B cell (primary cell): ENCODE measurements at regions not wholly inside any gene's neighbourhood (a gene's known extent, or its start where the extent isn't known, plus 50 kb on each side); places are given as distances from the start of the nearest gene placed in this dataset.
"Not testable (repeated sequence)": the region's sequence is repeated elsewhere in the genome, so short reads cannot be mapped to it uniquely, and the experiment has no call there.

Source experiments
- ATAC-seq: fragments of 200-7000 bp; cut with Tn5 transposase; one replicate; pipeline ENCODE4 v1.10.0; 2021; ENCODE audit warnings: low read depth, mild to moderate bottlenecking, moderate number of reproducible peaks, moderate library complexity
- CTCF ChIA-PET: fragments of 350-600 bp; sonication (Branson Sonifier 250); formaldehyde crosslinking; loops from one replicate; lab custom pipeline; 2021; ENCODE audit warnings: antibody characterized with exemption, inconsistent platforms; lab: Charles Lee
- POLR2A ChIA-PET: fragments of 350-600 bp; sonication (Branson Sonifier 250); formaldehyde crosslinking; loops from one replicate; lab custom pipeline; 2021; ENCODE audit warnings: antibody characterized with exemption; lab: Charles Lee
- DNase-seq: peaks from one replicate; pipeline ENCODE4 v3.0.0; 2013
- H2AFZ ChIP-seq: 2 replicates; pipeline ENCODE4 v1.6.1; 2012; ENCODE audit warnings: mild to moderate bottlenecking, low read depth, low read length; ENCODE audit not compliant: insufficient read depth, poor library complexity, severe bottlenecking
- H3K27ac ChIP-seq, 2 donors: 1 replicate in 1 of 2; 2 replicates in 1 of 2; pipeline ENCODE4 v1.5.1; 2012 to 2013; ENCODE audit warnings: low read length in 2 of 2, mild to moderate bottlenecking in 2 of 2, moderate library complexity in 1 of 2
- H3K27me3 ChIP-seq, 4 experiments: fragments of 200-600 bp in 1 of 4; sonication (generic) in 1 of 4; replicated peaks in 1 of 4; 1 replicate in 2 of 4; 2 replicates in 2 of 4; pipeline versions ENCODE4 v1.6.1 to v1.7.0; 2013 to 2016; ENCODE audit warnings: low read length in 3 of 4, mild to moderate bottlenecking in 2 of 4, mixed read lengths in 1 of 4, moderate library complexity in 1 of 4; ENCODE audit not compliant: insufficient read depth in 4 of 4, control insufficient read depth in 3 of 4; ENCODE audit errors: control extremely low read depth in 1 of 4
- H3K36me3 ChIP-seq, 2 experiments: replicated peaks in 1 of 2; 1 replicate in 1 of 2; 2 replicates in 1 of 2; pipeline versions ENCODE4 v1.6.1 to v1.7.1; 2013; ENCODE audit warnings: low read length in 1 of 2; ENCODE audit not compliant: insufficient read depth in 2 of 2, control insufficient read depth in 1 of 2; ENCODE audit errors: control extremely low read depth in 1 of 2, extremely low read depth in 1 of 2
- H3K4me1 ChIP-seq, 2 donors: fragments of 200-600 bp in 1 of 2; sonication (generic) in 1 of 2; 1 replicate in 1 of 2; 2 replicates in 1 of 2; pipeline versions ENCODE4 v1.5.1 to v1.6.1; 2013 to 2017; ENCODE audit warnings: low read length in 2 of 2; ENCODE audit not compliant: control insufficient read depth in 2 of 2, insufficient read depth in 2 of 2
- H3K4me2 ChIP-seq: replicated peaks from 2 replicates; pipeline ENCODE3; 2012; ENCODE audit warnings: mild to moderate bottlenecking, low read depth, low read length; ENCODE audit not compliant: poor library complexity, severe bottlenecking
- H3K4me3 ChIP-seq, 5 experiments: fragments of 200-600 bp in 1 of 5; sonication (generic) in 1 of 5; 1 replicate in 3 of 5; 2 replicates in 2 of 5; pipeline versions ENCODE4 v1.5.1 to v1.7.0; 2011 to 2016; ENCODE audit warnings: low read length in 4 of 5, mild to moderate bottlenecking in 4 of 5, low read depth in 2 of 5, control low read depth in 1 of 5, moderate library complexity in 1 of 5; ENCODE audit not compliant: insufficient read depth in 1 of 5; ENCODE audit errors: control extremely low read depth in 1 of 5, extremely low read depth in 1 of 5
- H3K79me2 ChIP-seq: fragments of 200-600 bp; sonication (generic); one replicate; pipeline ENCODE4 v1.6.0; 2016; ENCODE audit warnings: low read length; ENCODE audit not compliant: control insufficient read depth, insufficient read depth
- H3K9ac ChIP-seq: fragments of 200-600 bp; sonication (generic); 2 replicates; pipeline ENCODE4 v1.6.1; 2017; ENCODE audit warnings: mild to moderate bottlenecking, low read length, moderate library complexity
- H3K9me3 ChIP-seq, 3 donors: one replicate each; pipeline versions ENCODE4 v1.6.1 to v1.7.1; 2013; ENCODE audit warnings: low read length in 2 of 3; ENCODE audit not compliant: control insufficient read depth in 2 of 3, insufficient read depth in 1 of 3; ENCODE audit errors: control extremely low read depth in 1 of 3
- H4K20me1 ChIP-seq: 2 replicates; pipeline ENCODE4 v1.6.0; 2012; ENCODE audit warnings: mild to moderate bottlenecking, low read length; ENCODE audit not compliant: insufficient read depth, control insufficient read depth, poor library complexity, severe bottlenecking
- H3K27ac Mint-ChIP-seq: one replicate; pipeline ENCODE4 v1.8.0; 2021; ENCODE audit warnings: mixed read lengths
- H3K27me3 Mint-ChIP-seq: one replicate; pipeline ENCODE4 v1.8.0; 2021; ENCODE audit warnings: mixed read lengths
- H3K4me1 Mint-ChIP-seq: one replicate; pipeline ENCODE4 v1.8.0; 2021; ENCODE audit warnings: mixed read lengths
- H3K4me3 Mint-ChIP-seq: one replicate; pipeline ENCODE4 v1.8.0; 2021; ENCODE audit warnings: mixed read lengths
- H3K9me3 Mint-ChIP-seq: one replicate; pipeline ENCODE4 v1.8.0; 2022; ENCODE audit warnings: mixed read lengths; ENCODE audit not compliant: insufficient read depth
- EZH2 ChIP-seq: IDR thresholded peaks from 2 replicates; pipeline ENCODE4 v1.6.1; 2012; ENCODE audit warnings: borderline replicate concordance, low read depth, mild to moderate bottlenecking, moderate library complexity, low read length; ENCODE audit not compliant: insufficient read depth, poor library complexity, severe bottlenecking
- WGBS: methylation state at CpG from one replicate; pipeline ENCODE4 v1.1.5; 2013; ENCODE audit warnings: missing lambda C conversion rate; ENCODE audit not compliant: insufficient coverage; 5-methylcytosine and 5-hydroxymethylcytosine counted together
- intact Hi-C: fragments of 100-400 bp; cut with micrococcal nuclease; formaldehyde crosslinking; loops from one replicate; pipeline ENCODE4 v1.10.0; 2022
- TF ChIP-seq, protein P1 (sequence below): fragments of 200-600 bp; IDR thresholded peaks from one replicate; pipeline ENCODE4 v1.8.0; 2022; ENCODE audit warnings: antibody characterized with exemption, mild to moderate bottlenecking

DNA sequence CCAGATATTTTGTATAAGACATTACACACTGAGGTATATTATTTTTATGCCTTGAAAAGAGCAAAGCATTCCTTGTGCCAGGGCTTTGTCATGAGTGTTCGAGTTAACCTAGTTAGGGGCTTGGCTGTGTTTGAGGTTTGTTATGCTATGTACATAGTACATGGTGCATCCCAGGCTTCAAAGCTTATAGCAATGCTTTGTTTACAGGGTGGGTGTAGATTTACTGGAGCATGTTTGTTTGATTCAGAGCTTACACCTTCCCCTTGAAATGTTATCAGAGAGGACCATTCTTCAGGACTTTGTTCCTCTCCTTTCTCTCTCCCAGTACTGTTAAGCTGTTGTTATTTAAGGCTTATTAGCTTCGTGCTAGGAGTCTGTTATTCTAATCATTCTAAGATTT is 738.7 kb upstream of the LRRTM4 start:
- Mint-ChIP-seq H3K27ac (no peak overlapping the region), H3K9me3 (no peaks in the 10 kb centered on the region), H3K4me1 (no peaks in the 10 kb centered on the region), H3K4me3 (no peak overlapping the region), H3K27me3 (no peaks in the 10 kb centered on the region)
- CTCF ChIA-PET: no interaction called here
- ATAC-seq (no peak), DNase-seq (no peak)
- TF ChIP-seq, protein P1, sequence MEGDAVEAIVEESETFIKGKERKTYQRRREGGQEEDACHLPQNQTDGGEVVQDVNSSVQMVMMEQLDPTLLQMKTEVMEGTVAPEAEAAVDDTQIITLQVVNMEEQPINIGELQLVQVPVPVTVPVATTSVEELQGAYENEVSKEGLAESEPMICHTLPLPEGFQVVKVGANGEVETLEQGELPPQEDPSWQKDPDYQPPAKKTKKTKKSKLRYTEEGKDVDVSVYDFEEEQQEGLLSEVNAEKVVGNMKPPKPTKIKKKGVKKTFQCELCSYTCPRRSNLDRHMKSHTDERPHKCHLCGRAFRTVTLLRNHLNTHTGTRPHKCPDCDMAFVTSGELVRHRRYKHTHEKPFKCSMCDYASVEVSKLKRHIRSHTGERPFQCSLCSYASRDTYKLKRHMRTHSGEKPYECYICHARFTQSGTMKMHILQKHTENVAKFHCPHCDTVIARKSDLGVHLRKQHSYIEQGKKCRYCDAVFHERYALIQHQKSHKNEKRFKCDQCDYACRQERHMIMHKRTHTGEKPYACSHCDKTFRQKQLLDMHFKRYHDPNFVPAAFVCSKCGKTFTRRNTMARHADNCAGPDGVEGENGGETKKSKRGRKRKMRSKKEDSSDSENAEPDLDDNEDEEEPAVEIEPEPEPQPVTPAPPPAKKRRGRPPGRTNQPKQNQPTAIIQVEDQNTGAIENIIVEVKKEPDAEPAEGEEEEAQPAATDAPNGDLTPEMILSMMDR: no peak
- no peak for TF ChIP-seq EZH2
- H3K79me2 ChIP-seq: no peaks in the 10 kb centered on the region
- H3K9ac ChIP-seq: no peak overlapping the region
- WGBS: 50% methylated on average over 1 of the region's 2 CpGs
- intact Hi-C loops: no loop called here
- no peaks in the 10 kb centered on the region for H3K27me3 ChIP-seq
- no peak overlapping the region for H3K27ac ChIP-seq
- H2AFZ ChIP-seq: no peak overlapping the region
- H3K4me2 ChIP-seq: no peak overlapping the region
- no peaks in the 10 kb centered on the region for H3K9me3 ChIP-seq
- H3K4me1 ChIP-seq: no peaks in the 10 kb centered on the region
- no peaks in the 10 kb centered on the region for H3K36me3 ChIP-seq
- POLR2A ChIA-PET: no interaction called here
- no peaks in the 10 kb centered on the region for H4K20me1 ChIP-seq
- no peak overlapping the region for H3K4me3 ChIP-seq

DNA sequence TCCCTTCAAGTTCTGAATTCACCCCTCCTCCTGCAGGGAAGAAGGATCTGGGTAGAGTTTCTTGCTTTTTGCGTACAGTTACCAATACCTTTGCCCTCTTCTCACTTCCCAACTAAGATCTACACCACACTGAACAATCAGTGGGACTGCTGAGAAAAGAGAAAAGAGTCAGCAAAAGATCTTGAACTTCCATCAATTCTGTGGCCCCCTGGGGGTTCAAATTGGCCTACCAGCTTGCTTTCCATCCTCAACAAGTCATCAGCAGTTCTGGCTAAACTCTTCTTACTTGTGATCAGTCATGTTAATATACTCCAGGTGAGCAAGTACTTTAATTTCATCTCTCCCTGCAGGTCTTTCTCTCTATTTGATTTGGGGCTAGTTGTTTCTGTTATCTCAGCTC is 739.3 kb upstream of the LRRTM4 start:
- H3K27me3 ChIP-seq: no peaks in the 10 kb centered on the region
- no peak for ATAC-seq
- Mint-ChIP-seq H3K27ac (no peak overlapping the region), H3K4me3 (no peak overlapping the region), H3K27me3 (no peaks in the 10 kb centered on the region), H3K9me3 (no peaks in the 10 kb centered on the region), H3K4me1 (no peaks in the 10 kb centered on the region)
- no peaks in the 10 kb centered on the region for H3K36me3 ChIP-seq
- no CpG with 5 or more reads among the region's 1 CpG for WGBS
- no peaks in the 10 kb centered on the region for H4K20me1 ChIP-seq
- no peak overlapping the region for H2AFZ ChIP-seq
- no peaks in the 10 kb centered on the region for H3K9me3 ChIP-seq
- H3K79me2 ChIP-seq: no peaks in the 10 kb centered on the region
- no peak for DNase-seq
- no peak overlapping the region for H3K4me3 ChIP-seq
- no peak overlapping the region for H3K27ac ChIP-seq
- no peak overlapping the region for H3K4me2 ChIP-seq
- no peak for TF ChIP-seq EZH2
- TF ChIP-seq, protein P1: no peak
- intact Hi-C loops: no loop called here
- CTCF ChIA-PET: no interaction called here
- H3K9ac ChIP-seq: no peak overlapping the region
- POLR2A ChIA-PET: no interaction called here
- H3K4me1 ChIP-seq: no peaks in the 10 kb centered on the region

DNA sequence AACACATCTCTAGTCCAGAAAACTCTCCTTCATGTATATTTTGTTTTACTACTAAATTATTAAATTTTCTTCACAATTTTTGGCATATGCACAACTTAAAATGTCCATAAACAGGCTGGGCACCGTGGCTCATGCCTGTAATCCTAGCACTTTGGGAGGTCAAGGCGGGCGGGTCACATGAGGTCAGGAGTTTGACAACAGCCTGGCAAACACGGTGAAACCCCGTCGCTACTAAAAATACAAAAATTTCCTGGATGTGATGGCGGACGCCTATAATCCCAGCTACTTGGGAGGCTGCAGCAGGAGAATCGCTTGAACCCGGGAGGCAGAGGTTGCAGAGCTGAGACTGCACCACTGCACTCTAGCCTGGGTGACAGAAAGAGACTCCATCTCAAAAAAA is 739.9 kb upstream of the LRRTM4 start:
- intact Hi-C loops, H3K27ac Mint-ChIP-seq, H3K4me3 ChIP-seq, H3K9me3 ChIP-seq, POLR2A ChIA-PET, H3K4me2 ChIP-seq, H3K9ac ChIP-seq, H3K4me1 Mint-ChIP-seq, H3K79me2 ChIP-seq, H3K4me3 Mint-ChIP-seq, ATAC-seq, H3K36me3 ChIP-seq, H4K20me1 ChIP-seq, DNase-seq, CTCF ChIA-PET, H2AFZ ChIP-seq, H3K27me3 Mint-ChIP-seq, H3K9me3 Mint-ChIP-seq, H3K4me1 ChIP-seq, H3K27me3 ChIP-seq, H3K27ac ChIP-seq: not testable (repeated sequence)
- WGBS: 94% methylated on average over 10 of the region's 10 CpGs
